ENCODE measurements at regions not wholly inside any gene's neighbourhood (a gene's known extent, or its start where the extent isn't known, plus 50 kb on each side); places are given as distances from the start of the nearest gene placed in this dataset.

GRCh38 chr18:78876868-78877267 is 102.8 kb upstream of the SALL3 start:
- TF ChIP-seq EZH2phosphoT487 (IDR thresholded peaks at IDR 0.05; ENCODE audit: low read depth): no peak
- TF ChIP-seq, protein P1, sequence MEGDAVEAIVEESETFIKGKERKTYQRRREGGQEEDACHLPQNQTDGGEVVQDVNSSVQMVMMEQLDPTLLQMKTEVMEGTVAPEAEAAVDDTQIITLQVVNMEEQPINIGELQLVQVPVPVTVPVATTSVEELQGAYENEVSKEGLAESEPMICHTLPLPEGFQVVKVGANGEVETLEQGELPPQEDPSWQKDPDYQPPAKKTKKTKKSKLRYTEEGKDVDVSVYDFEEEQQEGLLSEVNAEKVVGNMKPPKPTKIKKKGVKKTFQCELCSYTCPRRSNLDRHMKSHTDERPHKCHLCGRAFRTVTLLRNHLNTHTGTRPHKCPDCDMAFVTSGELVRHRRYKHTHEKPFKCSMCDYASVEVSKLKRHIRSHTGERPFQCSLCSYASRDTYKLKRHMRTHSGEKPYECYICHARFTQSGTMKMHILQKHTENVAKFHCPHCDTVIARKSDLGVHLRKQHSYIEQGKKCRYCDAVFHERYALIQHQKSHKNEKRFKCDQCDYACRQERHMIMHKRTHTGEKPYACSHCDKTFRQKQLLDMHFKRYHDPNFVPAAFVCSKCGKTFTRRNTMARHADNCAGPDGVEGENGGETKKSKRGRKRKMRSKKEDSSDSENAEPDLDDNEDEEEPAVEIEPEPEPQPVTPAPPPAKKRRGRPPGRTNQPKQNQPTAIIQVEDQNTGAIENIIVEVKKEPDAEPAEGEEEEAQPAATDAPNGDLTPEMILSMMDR (IDR thresholded peaks at IDR 0.05; ENCODE audit: low read depth, low read length): no peak
